ENCODE measurements at regions not wholly inside any gene's neighbourhood (a gene's known extent, or its start where the extent isn't known, plus 50 kb on each side); places are given as distances from the start of the nearest gene placed in this dataset.
"Not testable (repeated sequence)": the region's sequence is repeated elsewhere in the genome, so short reads cannot be mapped to it uniquely, and the experiment has no call there.

- Histone ChIP-seq H3K27ac (no peak overlapping the region), H2AFZ (no peak overlapping the region), H3K4me2 (ENCODE audit: low read length) (no peak overlapping the region), H3K79me2 (no peaks in the 10 kb centered on the region), H3K9me3 (ENCODE audit: control insufficient read depth, low read length) (no peaks in the 10 kb centered on the region), H3K27me3 (ENCODE audit: control insufficient read depth, insufficient read depth, low read length) (no peaks in the 10 kb centered on the region), H3K9ac (no peak overlapping the region), H3K4me1 (no peaks in the 10 kb centered on the region), H3K36me3 (ENCODE audit: control insufficient read depth, insufficient read depth, low read length) (no peaks in the 10 kb centered on the region), H3K4me3 (ENCODE audit: low read depth, low read length) (no peak overlapping the region)
- no peak for TF ChIP-seq CTCF (IDR thresholded peaks at IDR 0.05)
Observed at GRCh38 chr22:34620832-34621231, 445.1 kb upstream of the ISX start.

GRCh38 chr22:34622602-34623001 lies 443.4 kb upstream of the ISX start:
- no peaks in the 10 kb centered on the region for H3K36me3 ChIP-seq (ENCODE audit: control insufficient read depth, insufficient read depth, low read length)
- no peaks in the 10 kb centered on the region for H3K9me3 ChIP-seq (ENCODE audit: control insufficient read depth, low read length)
- no peak overlapping the region for H3K9ac ChIP-seq
- no peak for TF ChIP-seq CTCF (IDR thresholded peaks at IDR 0.05)
- no peaks in the 10 kb centered on the region for H3K4me1 ChIP-seq
- H3K27me3 ChIP-seq (ENCODE audit: control insufficient read depth, insufficient read depth, low read length): no peaks in the 10 kb centered on the region
- no peak overlapping the region for H3K4me3 ChIP-seq (ENCODE audit: low read depth, low read length)
- H3K4me2 ChIP-seq (ENCODE audit: low read length): no peak overlapping the region
- no peak overlapping the region for H2AFZ ChIP-seq
- H3K27ac ChIP-seq: no peak overlapping the region
- H3K79me2 ChIP-seq: no peaks in the 10 kb centered on the region

- no peaks in the 10 kb centered on the region for H3K4me1 ChIP-seq
- H3K9ac ChIP-seq: no peak overlapping the region
- no peak overlapping the region for H3K4me3 ChIP-seq (ENCODE audit: low read depth, low read length)
- no peak overlapping the region for H3K27ac ChIP-seq
- no peaks in the 10 kb centered on the region for H3K36me3 ChIP-seq (ENCODE audit: control insufficient read depth, insufficient read depth, low read length)
- H3K4me2 ChIP-seq (ENCODE audit: low read length): no peak overlapping the region
- H3K27me3 ChIP-seq (ENCODE audit: control insufficient read depth, insufficient read depth, low read length): no peaks in the 10 kb centered on the region
- no peak for TF ChIP-seq CTCF (IDR thresholded peaks at IDR 0.05)
- H3K9me3 ChIP-seq (ENCODE audit: control insufficient read depth, low read length): no peaks in the 10 kb centered on the region
- H3K79me2 ChIP-seq: no peaks in the 10 kb centered on the region
- H2AFZ ChIP-seq: no peak overlapping the region
Observed at GRCh38 chr22:34623580-34623979, 442.4 kb upstream of the ISX start.

- H3K27me3 ChIP-seq (ENCODE audit: control insufficient read depth, insufficient read depth, low read length); H3K9ac ChIP-seq; H3K27ac ChIP-seq; H3K4me2 ChIP-seq (ENCODE audit: low read length); H3K36me3 ChIP-seq (ENCODE audit: control insufficient read depth, insufficient read depth, low read length); H2AFZ ChIP-seq; H3K4me1 ChIP-seq; H3K79me2 ChIP-seq; H3K9me3 ChIP-seq (ENCODE audit: control insufficient read depth, low read length); H3K4me3 ChIP-seq (ENCODE audit: low read depth, low read length): not testable (repeated sequence)
Observed at GRCh38 chr22:34625892-34626291, 440.1 kb upstream of the ISX start.

- Histone ChIP-seq H3K27me3 (ENCODE audit: control insufficient read depth, insufficient read depth, low read length) (no peaks in the 10 kb centered on the region), H3K36me3 (ENCODE audit: control insufficient read depth, insufficient read depth, low read length) (no peaks in the 10 kb centered on the region), H3K9ac (no peak overlapping the region), H3K4me2 (ENCODE audit: low read length) (no peak overlapping the region), H2AFZ (no peak overlapping the region), H3K9me3 (ENCODE audit: control insufficient read depth, low read length) (no peaks in the 10 kb centered on the region), H3K4me1 (no peaks in the 10 kb centered on the region), H3K27ac (no peak overlapping the region), H3K4me3 (ENCODE audit: low read depth, low read length) (no peak overlapping the region), H3K79me2 (no peaks in the 10 kb centered on the region)
- no peak for TF ChIP-seq CTCF (IDR thresholded peaks at IDR 0.05)
Observed at GRCh38 chr22:34638128-34638527, 427.8 kb upstream of the ISX start.
